Coronary artery (tissue), 2 donors: ENCODE measurements at regions not wholly inside any gene's neighbourhood (a gene's known extent, or its start where the extent isn't known, plus 50 kb on each side); places are given as distances from the start of the nearest gene placed in this dataset.
A peak's percentile ranks its signal among the peaks of the same experiment; 100 is the strongest.
"Not testable (repeated sequence)": the region's sequence is repeated elsewhere in the genome, so short reads cannot be mapped to it uniquely, and the experiment has no call there.

ENCODE experiments used
- DNase-seq: peaks from one replicate; pipeline ENCODE4 v3.0.0-alpha.2; 2017; ENCODE audit warnings: low spot score
- H3K27ac ChIP-seq, 2 donors: fragments of 200-600 bp; sonication (generic); one replicate each; pipeline ENCODE4 v1.5.1; 2016 to 2019
- H3K4me3 ChIP-seq: fragments of 200-600 bp; sonication (generic); 2 replicates; pipeline ENCODE4 v1.5.1; 2016; ENCODE audit warnings: mild to moderate bottlenecking, moderate library complexity
- CTCF ChIP-seq: fragments of 200-600 bp; sonication (generic); IDR thresholded peaks from one replicate; pipeline ENCODE4 v1.5.1; 2019; ENCODE audit warnings: antibody characterized with exemption

GRCh38 chr6:167416676-167417430 is 92.0 kb downstream of the TTLL2 start:
- peak; percentile 50 for DNase-seq
- no peak for TF ChIP-seq CTCF
- Histone ChIP-seq H3K27ac (no peak overlapping the region), H3K4me3 (no peak overlapping the region)

GRCh38 chr6:167420177-167420576 is 95.3 kb downstream of the TTLL2 start:
- TF ChIP-seq CTCF, result no peak
- no peak overlapping the region for H3K27ac ChIP-seq
- peak; percentile 29 for DNase-seq
- H3K4me3 ChIP-seq, result no peak overlapping the region

GRCh38 chr6:167420858-167421766 is 96.2 kb downstream of the TTLL2 start:
- peak; percentile 68 for DNase-seq
- TF ChIP-seq CTCF, result no peak
- Histone ChIP-seq H3K27ac (no peak overlapping the region), H3K4me3 (no peak overlapping the region)

- not testable (repeated sequence) for H3K4me3 ChIP-seq, DNase-seq, H3K27ac ChIP-seq
Observed at GRCh38 chr6:167421944-167422343, 97.1 kb downstream of the TTLL2 start.

GRCh38 chr6:167422934-167423333 is 98.0 kb downstream of the TTLL2 start:
- Histone ChIP-seq H3K27ac (no peak overlapping the region), H3K4me3 (no peak overlapping the region)
- no peak for TF ChIP-seq CTCF
- DNase-seq, result peak; percentile 29

- TF ChIP-seq CTCF, result no peak
- no peak overlapping the region for H3K27ac ChIP-seq
- peak; percentile 50 for DNase-seq
- H3K4me3 ChIP-seq, result no peak overlapping the region
Observed at GRCh38 chr6:167424060-167424673, 99.3 kb downstream of the TTLL2 start.

- Histone ChIP-seq H3K27ac (no peak overlapping the region), H3K4me3 (no peak overlapping the region)
- peak; percentile 41 for DNase-seq
- TF ChIP-seq CTCF, result no peak
Observed at GRCh38 chr6:167424700-167425099, 99.8 kb downstream of the TTLL2 start.
